ENCODE measurements at regions not wholly inside any gene's neighbourhood (a gene's known extent, or its start where the extent isn't known, plus 50 kb on each side); places are given as distances from the start of the nearest gene placed in this dataset.

- no peak for DNase-seq
Observed at GRCh38 chr14:49946320-49947141, 53.6 kb downstream of the ARF6 start.

GRCh38 chr14:49947506-49947905 is 54.6 kb downstream of the ARF6 start:
- DNase-seq: no peak

GRCh38 chr14:49950275-49951228 is 57.7 kb downstream of the ARF6 start:
- DNase-seq: no peak

- no peak for DNase-seq
Observed at GRCh38 chr14:49951229-49951607, 58.3 kb downstream of the ARF6 start.

GRCh38 chr14:49951691-49952345 is 58.9 kb downstream of the ARF6 start:
- DNase-seq: no peak

DNA sequence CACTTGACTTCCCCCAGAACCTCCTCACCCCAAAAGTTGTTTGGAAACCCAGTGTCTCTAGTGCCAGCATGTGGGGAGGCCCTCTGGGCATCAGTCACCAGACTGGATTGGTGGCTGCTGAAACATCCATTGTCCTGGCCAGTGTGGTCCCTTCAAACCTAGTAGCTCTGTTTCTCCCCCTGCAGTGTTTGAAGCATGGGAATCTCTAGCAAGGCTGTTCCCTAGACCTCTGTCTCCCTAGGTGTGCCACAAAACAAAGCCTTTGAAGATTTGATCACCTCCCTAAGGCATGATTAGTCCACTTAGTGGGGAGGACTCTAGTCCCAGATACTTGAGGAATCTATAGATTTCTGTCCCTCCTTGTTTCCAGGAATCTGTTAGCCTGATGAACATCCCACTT is 60.3 kb downstream of the ARF6 start:
- DNase-seq: no peak

DNA sequence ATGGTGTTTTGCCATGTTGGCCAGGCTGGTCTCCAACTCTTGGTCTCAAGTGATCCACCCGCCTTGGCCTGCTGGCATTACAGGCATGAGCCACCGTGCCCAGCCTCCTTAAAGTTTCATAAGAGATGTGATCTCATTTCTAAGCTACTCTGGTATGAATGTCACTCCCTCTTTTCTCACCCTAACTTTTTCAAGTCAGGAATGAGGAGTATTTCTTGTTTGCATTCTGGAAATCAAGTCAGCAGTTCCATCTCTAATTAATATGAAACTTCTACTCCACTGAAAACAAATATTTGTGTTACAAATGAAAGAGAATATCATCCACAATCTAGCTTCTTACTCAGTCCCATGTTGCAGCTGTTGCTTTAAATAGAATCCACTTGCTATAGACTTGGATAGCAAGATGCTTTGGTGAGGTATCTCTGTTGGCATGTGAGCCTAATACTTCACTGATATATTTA is 61.3 kb downstream of the ARF6 start:
- DNase-seq: no peak

- DNase-seq: peak in 1 of 2 donors; percentile 65
Observed at GRCh38 chr14:49955024-49955423, 62.1 kb downstream of the ARF6 start.

DNA sequence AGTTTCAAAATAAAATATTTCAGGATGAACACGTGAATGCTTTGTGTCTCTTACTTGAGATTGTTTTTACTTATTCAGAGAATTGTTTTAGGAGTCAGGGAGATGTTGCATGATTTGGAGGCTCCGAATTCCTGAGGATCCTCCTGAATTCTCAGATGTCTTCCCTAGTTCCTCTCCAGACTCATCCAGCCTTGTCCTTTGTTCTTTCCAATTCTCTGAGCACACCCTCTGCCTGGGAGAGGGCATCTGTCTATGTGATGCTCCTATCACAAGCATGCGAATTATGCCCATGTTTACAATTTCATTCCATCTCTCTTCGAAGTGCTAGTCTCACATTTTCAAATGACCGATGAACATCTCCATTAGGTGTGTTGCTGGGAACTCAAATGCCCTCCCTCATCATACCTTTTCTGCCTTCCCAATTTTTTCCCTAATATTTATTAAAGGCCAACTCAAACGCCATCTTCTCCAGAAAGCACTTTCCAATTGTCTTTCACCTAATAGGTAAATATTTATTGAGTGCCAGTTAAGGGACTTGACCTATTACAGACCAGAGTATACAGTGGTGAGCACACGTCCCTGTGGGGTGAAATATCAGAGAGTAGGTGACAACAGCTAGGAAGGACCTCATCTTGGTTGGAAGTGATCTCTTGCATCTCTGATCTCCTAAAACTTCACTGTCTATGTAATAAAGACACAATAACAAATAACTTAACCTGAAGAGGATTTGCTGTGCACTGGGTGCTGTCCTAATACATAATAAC is 64.4 kb downstream of the ARF6 start:
- DNase-seq: no peak

DNA sequence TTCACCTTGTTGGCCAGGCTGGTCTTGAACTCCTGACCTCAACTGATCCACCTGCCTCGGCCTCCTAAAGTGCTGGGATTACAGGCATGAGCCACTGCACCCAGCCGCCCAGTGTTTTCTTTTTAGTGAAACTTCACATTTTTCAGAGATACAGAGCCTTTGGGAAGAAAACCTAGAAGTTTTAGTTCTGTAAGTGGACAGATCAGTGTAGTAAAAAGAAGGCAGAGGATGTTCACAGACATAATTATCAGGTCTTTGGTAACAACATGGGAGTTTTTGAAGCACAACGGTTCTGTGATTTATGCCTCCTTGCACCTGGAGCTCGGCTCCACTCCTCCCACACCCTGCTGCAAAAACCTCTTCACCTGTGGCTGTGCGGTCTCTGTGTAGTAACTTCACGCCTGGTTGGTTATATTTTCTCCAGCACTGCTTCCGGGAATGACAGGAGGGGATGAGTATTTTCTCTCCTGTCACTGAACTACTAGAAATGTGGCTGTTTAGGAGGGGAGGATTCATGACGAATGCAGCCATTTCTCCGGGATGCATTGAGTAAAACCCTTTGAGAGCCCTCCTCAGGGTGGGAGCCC is 67.0 kb downstream of the ARF6 start:
- no peak for DNase-seq

DNA sequence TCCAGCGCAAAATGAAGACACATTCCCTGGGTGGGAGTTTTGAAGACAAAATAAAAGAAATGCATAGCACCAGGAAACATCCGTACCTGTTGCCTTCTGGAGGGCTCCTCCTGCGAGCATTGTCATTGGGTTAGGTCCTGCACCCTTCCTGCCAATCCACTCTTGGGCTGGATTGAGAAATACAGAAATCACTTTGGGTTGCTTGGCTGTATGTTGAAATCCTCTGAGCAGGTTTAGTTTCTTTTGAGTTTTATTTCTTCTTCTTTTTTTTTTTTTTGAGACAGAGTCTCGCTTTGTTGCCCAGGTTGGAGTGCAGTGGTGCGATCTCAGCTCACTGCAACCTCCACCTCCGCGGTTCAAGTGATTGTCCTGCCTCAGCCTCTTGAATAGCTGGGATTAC is 67.6 kb downstream of the ARF6 start:
- DNase-seq: no peak

DNA sequence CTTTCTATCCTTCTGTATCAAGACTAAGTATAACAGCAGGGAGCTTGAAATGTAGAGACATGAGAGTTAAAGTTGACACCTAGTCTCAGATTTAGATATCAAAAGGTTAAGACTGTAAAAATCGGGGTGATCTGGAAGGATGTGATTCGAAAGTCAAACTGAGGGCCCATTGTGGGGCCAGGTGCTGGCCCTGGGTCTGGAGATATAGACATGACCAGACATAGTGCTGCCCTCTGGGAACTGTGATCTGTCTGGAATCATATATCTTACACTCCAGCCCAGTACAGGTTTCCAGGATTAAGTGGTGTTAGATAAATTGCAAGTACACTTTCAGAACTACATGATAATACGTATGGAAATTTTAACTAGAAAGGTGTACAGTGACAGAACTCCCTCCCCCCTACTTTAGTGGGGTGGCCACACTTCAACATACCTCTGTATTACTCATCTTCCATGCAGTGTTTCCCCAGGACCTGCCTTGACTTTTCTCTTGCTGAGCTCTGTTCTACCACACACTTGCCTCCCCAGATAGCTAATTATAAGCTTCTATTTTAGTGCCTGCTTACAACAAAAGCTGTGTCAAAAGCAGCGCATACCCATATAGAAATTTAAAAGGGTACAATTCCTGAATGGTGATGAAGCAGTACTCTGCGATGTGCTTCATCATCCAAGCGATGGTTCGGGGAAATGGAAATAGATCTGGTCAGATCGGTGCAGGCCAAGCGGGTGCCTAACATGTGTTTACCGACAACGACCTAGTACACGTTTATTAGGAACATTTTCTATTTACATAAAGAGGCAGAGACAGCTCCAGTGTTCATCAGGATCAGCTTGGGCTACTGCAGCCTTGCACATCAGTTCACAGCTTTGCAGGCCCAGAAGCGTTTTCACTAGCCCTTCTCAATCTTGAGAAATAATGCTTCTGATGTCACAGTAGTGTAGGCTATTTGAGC is 68.7 kb downstream of the ARF6 start:
- no peak for DNase-seq

- peak; percentile 22 to 31 for DNase-seq
Observed at GRCh38 chr14:49962621-49963020, 69.7 kb downstream of the ARF6 start.

GRCh38 chr14:49965068-49965651 is 72.3 kb downstream of the ARF6 start:
- peak in 1 of 2 donors; percentile 61 for DNase-seq

DNA sequence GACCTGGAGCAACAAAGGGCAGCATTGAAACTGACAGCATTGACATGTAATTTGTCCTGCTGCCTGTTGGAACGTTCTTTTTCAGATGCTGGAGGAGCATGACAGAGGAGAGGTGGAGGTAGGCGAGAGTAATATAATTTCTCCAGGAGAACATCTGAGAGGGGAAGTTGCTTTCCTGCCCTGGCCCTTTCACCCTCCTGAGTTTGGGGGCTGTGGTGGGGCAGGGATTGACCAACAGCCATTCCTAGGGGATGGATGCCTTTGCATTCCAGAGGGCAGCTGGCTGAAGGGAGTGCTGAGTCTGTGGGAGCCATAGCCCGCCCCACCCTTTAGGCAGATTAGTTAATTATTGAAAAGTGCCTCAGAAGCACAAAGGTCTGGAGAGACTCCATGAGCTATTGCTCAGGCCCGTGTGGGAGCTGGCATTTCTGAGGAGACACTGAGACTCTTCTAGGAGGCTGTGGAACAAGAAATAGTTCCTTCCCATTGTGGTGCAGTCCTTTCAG is 73.5 kb downstream of the ARF6 start:
- no peak for DNase-seq

DNA sequence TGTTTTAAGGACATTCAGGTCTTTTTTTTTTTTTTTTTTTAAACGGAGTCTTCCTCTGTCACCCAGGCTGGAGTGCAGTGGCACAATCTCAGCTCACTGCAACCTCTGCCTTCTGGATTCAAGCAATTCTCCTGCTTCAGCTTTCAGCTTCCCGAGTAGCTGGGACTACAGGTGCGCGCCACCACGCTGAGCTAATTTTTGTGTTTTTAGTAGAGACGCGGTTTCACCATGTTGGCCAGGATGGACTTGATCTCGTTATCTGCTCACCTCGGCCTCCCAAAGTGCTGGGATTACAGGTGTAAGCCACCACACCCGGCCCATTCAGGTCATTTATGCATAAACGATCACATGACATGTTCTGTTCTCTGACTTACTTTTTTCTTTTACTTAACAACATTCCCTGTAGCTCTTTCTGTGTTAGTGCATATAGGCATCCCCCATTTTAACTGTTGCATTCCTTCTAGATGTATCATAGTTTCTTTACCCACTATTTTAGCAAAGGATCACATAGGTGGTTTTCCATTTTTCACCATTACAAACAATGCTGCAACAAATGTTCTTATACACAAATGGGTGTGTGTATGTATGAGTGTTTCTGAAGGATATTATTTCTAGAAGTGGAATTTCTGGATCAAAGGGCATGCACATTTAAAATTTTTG is 74.2 kb downstream of the ARF6 start:
- DNase-seq: no peak

GRCh38 chr14:49969961-49970360 is 77.1 kb downstream of the ARF6 start:
- DNase-seq: no peak

DNA sequence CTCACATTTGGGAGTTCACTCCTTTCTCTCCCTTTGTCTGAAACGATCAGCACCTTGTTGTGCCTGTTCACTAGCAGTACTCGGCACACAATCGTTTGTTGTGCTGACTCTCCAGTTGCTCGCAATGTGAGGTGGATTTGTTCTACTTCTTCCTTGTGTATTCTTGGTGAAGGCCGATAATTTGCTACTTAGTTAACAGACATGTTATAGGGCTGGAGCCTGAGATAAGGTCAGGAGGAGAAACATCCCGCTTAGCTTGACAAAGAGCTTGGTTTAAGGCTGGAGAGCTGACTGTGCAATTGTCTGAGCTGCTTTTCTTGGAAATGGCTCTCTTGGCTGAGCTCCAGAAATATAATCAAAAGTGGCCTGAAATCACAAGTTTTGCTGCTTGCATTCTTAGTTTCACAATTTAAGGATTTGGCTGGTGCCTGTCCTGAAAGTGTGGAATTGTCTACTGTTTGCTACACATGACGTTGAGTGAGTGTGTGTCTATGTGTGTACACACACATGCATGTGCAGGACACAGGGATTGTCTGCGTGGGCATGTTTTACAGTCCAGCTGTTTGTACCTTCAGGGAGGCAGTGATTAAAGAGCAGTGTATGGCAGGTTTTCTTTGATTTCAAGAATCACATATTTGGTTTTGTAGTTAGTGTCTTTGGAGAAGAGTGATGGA is 77.7 kb downstream of the ARF6 start:
- DNase-seq: peak in 1 of 2 donors; percentile 30
